ENCODE measurements at regions not wholly inside any gene's neighbourhood (a gene's known extent, or its start where the extent isn't known, plus 50 kb on each side); places are given as distances from the start of the nearest gene placed in this dataset.

DNA sequence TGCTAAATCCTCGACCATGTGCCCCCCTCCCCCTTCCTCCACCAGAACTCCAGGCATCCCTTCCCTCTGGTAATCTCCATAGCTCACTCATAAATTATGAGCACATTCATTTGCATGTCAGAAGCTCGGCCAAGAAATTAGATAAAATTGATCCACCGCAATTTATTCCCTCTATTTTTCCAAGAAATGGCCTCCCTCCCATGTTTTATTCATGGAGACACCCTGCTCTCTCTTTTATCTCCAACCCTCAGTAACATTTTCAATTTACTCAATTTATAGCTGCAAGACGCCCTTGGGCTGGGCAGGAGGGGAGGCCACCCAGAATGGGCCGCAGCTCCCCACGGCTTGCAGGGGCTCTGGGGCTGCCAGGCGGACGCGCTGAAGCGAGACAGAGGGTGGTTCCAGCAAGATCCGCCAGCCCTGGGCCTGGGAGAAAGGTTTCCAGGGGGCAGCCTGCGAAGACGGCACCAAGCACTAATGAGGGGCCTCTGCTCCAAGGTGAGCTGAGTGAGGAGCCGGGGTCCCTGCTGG, 54.7 kb upstream of the ZNF423 start:
- no peak overlapping the region for H3K4me3 ChIP-seq (ENCODE audit: low read length)
- TF ChIP-seq, protein P1, sequence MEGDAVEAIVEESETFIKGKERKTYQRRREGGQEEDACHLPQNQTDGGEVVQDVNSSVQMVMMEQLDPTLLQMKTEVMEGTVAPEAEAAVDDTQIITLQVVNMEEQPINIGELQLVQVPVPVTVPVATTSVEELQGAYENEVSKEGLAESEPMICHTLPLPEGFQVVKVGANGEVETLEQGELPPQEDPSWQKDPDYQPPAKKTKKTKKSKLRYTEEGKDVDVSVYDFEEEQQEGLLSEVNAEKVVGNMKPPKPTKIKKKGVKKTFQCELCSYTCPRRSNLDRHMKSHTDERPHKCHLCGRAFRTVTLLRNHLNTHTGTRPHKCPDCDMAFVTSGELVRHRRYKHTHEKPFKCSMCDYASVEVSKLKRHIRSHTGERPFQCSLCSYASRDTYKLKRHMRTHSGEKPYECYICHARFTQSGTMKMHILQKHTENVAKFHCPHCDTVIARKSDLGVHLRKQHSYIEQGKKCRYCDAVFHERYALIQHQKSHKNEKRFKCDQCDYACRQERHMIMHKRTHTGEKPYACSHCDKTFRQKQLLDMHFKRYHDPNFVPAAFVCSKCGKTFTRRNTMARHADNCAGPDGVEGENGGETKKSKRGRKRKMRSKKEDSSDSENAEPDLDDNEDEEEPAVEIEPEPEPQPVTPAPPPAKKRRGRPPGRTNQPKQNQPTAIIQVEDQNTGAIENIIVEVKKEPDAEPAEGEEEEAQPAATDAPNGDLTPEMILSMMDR (IDR thresholded peaks at IDR 0.05; ENCODE audit: insufficient read depth, low read depth, low read length, missing control alignments), result no peak
- DNase-seq (ENCODE audit: low read depth), result no peak

DNA sequence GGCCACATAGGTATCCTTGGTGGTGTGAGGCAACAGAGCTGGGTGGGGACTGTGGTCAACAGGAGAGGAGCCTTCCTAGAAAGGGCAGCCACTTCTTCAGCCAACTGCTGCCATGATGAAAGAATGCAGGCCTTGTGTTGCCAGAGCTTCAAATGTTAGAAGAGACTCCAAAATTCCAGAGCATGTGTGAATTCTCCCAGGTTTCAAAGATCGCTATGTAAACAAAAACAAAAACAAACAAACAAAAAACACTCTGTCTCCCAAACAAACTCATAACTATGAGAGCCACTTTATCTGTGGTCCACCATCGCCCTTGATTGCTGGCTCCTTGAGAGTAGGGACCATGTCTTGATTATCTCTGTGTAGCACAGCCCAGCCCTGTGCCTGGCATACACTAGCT, 55.5 kb upstream of the ZNF423 start:
- TF ChIP-seq, protein P1 (IDR thresholded peaks at IDR 0.05; ENCODE audit: insufficient read depth, low read depth, low read length, missing control alignments), result no peak
- no peak for DNase-seq (ENCODE audit: low read depth)

DNA sequence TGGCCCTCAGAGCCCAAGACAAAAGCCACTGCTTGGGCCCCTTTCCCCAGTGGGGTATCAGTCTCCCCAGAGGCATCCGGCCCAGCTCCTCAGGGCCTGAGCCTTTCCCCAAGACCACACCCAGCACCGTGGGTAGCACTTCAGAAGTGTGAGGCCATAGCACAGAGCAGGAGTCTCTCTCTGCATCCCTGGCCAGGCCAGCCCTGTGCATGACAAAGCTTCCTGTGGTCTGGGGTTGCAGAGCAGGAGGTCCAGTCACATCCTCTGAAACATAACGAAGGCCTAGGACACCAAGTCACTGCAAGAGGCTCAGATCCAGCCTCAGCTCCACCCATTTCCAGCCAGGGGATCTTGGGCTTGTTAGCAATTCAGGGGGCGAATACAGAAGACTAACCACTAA, 56.8 kb upstream of the ZNF423 start:
- TF ChIP-seq, protein P1 (IDR thresholded peaks at IDR 0.05; ENCODE audit: insufficient read depth, low read depth, low read length, missing control alignments), result no peak
- H3K4me3 ChIP-seq (ENCODE audit: low read length), result no peak overlapping the region
- no peak for DNase-seq (ENCODE audit: low read depth)

More for the DNA sequence above, 55.5 kb upstream of the ZNF423 start:
- H3K4me3 ChIP-seq (ENCODE audit: low read length), result no peak overlapping the region

DNA sequence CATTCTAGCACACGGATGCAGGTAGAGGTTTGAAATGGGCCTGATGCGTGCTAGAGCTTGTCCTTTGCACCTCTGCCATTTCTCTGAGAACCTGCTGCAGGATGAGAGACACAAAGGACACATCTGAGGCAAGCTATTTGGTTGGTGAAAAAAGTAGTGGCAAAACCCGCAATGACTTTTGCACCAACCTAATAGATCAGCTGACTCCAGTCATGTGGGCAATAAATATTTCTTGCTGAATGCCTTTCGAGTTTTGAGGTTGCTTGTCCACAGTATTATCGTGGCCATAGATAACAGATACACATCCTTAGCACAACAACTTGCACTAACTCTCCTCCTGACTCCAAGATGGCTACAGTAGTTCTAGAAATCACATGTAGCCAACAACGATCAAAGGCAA, 57.8 kb upstream of the ZNF423 start:
- TF ChIP-seq, protein P1 (IDR thresholded peaks at IDR 0.05; ENCODE audit: insufficient read depth, low read depth, low read length, missing control alignments), result no peak
- no peak for DNase-seq (ENCODE audit: low read depth)
- no peak overlapping the region for H3K4me3 ChIP-seq (ENCODE audit: low read length)

DNA sequence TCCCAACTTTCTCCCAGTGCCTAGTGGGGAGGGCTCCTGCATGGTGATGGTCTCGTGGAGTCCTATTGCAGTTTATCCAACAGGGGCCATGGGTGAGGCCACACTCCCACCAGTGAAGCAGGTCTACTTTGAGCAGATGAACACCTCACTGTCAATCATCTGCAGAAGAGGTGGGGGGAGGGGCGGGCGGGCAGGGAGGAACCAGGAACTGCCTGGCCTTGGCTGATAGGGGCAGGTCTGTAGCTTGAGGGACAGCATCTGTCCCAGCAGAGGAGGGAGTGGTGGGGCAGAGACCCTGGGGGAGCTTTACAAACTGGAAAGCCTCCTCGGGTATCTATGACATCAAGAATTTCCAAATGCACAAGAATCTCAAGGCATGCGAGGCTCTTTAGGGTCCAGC, 58.7 kb upstream of the ZNF423 start:
- TF ChIP-seq, protein P1 (IDR thresholded peaks at IDR 0.05; ENCODE audit: insufficient read depth, low read depth, low read length, missing control alignments), result no peak
- DNase-seq (ENCODE audit: low read depth), result no peak
- H3K4me3 ChIP-seq (ENCODE audit: low read length), result no peak overlapping the region

DNA sequence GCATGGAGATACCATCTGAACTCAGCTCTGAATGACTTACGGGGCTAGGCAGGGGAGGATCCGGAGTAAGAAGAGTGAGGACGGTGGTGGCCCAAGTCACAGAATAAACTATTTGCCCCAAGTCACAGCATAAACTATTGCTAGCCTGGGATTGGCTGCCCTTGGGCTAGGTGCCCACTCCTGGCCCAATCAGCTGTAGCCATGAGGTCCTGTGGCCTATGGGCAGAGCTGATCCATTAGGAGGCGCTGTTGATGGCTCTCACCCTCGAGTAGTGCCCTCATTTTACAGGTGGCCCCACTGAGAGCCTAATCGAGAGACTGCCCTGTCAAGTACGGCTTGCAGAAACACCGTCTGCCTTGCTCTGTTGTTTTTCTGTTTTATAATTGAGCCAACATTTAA, 62.3 kb upstream of the ZNF423 start:
- TF ChIP-seq, protein P1 (IDR thresholded peaks at IDR 0.05; ENCODE audit: insufficient read depth, low read depth, low read length, missing control alignments), result no peak
- H3K4me3 ChIP-seq (ENCODE audit: low read length), result no peak overlapping the region
- DNase-seq (ENCODE audit: low read depth), result no peak

DNA sequence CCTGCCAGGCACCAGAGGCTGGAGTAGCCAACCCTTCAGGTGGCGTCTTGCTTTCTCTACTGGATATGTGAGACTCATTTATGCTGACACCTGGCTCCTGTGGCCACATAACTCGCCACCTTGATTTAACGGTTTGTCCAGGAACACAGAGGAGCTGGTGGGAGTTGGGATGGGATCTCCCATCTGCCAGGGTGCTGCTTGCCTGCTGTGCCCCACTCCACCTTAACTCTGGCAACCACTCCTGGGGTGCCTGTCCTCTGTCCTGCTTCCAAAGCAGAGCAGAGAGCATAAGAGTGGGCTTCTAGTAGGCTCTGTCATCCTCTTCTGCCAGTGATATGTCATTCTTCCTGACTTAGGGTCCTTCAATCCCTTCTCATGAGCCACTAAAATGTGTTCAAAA, 63.4 kb upstream of the ZNF423 start:
- H3K4me3 ChIP-seq (ENCODE audit: low read length), result no peak overlapping the region
- no peak for DNase-seq (ENCODE audit: low read depth)
- TF ChIP-seq, protein P1 (IDR thresholded peaks at IDR 0.05; ENCODE audit: insufficient read depth, low read depth, low read length, missing control alignments), result no peak

Measured in epithelial cell of esophagus (primary cell).